ENCODE measurements at regions not wholly inside any gene's neighbourhood (a gene's known extent, or its start where the extent isn't known, plus 50 kb on each side); places are given as distances from the start of the nearest gene placed in this dataset.

GRCh38 chr13:40146611-40147117 is 491.2 kb downstream of the COG6 start:
- no peak for TF ChIP-seq GATA3 (IDR thresholded peaks at IDR 0.05; ENCODE audit: low read depth, low read length)
- TF ChIP-seq GATA2 (IDR thresholded peaks at IDR 0.05; ENCODE audit: low read depth, low read length) = peak; percentile 68

GRCh38 chr13:40148101-40148500 is 492.6 kb downstream of the COG6 start:
- TF ChIP-seq GATA3 (IDR thresholded peaks at IDR 0.05; ENCODE audit: low read depth, low read length) = no peak
- no peak for TF ChIP-seq GATA2 (IDR thresholded peaks at IDR 0.05; ENCODE audit: low read depth, low read length)

DNA sequence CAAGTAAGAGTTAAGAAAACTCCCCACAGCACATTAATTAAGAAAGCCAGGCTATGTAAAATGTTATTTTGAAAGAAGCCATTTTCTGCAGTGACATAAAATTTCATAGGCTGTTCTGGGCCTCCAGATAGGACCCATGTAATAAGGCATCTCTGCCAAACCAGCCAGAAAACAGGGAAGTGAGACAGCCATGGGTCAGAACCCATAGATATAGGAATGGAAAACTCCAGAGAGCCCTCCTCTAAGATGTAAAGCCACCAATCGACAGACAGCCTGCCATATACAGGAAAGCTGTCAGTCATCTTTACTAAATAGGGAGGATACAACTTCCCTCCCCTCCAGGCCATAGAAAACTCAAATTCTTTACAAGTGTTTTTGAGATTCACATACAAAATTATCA is 493.3 kb downstream of the COG6 start:
- TF ChIP-seq GATA2 (IDR thresholded peaks at IDR 0.05; ENCODE audit: low read depth, low read length) (no peak), GATA3 (IDR thresholded peaks at IDR 0.05; ENCODE audit: low read depth, low read length) (no peak)

DNA sequence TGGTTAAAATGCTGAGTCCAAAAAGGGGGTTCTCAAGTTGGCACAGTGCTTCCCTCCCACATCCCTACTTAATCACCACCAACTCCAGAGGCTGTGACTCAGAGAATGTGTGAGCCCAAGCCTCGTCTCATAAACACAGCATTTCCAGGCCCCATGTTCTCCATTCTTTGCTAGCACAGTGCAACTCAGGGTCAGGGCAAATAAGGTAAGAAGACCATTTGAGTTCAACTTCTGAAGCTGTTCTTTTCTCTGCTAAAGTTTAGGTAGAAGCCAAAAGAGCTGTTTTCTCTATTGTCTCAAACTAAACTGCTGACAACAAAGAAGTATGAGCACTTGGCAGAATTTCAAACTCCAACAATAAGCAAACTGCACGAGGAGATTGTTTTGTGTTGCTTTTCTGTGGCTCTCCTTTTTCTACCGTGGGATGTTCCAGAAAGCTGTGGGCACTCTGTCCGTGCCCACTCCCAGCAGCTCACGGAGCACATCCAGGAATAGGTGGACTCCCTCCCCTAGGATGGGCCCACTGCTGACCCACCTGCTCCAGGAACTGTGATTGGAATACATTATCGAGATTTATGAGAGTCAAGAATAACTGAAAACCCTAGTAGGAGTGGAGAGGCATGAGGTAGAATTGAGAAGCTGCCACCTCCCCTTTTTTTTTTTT is 494.3 kb downstream of the COG6 start:
- TF ChIP-seq GATA3 (IDR thresholded peaks at IDR 0.05; ENCODE audit: low read depth, low read length) = no peak
- no peak for TF ChIP-seq GATA2 (IDR thresholded peaks at IDR 0.05; ENCODE audit: low read depth, low read length)

DNA sequence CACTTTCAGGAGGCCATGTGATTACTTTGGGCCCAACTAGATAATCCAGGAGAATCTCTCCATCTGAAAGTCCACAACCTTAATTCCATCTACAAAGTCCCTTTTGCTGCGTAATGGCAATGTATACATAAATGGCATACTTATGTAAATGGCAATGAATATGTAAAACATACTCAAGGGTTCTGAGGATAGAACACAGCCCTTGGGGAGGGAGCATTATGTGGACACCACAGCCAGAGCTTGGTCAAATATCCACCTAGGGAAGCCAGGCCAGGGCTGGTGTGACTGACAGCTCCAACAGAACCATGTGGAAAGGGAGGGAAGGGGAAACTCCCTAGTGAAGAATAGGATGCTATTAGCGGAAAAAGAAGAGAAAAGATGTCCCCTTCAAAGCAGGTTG is 496.2 kb downstream of the COG6 start:
- TF ChIP-seq GATA2 (IDR thresholded peaks at IDR 0.05; ENCODE audit: low read depth, low read length) = no peak
- no peak for TF ChIP-seq GATA3 (IDR thresholded peaks at IDR 0.05; ENCODE audit: low read depth, low read length)

DNA sequence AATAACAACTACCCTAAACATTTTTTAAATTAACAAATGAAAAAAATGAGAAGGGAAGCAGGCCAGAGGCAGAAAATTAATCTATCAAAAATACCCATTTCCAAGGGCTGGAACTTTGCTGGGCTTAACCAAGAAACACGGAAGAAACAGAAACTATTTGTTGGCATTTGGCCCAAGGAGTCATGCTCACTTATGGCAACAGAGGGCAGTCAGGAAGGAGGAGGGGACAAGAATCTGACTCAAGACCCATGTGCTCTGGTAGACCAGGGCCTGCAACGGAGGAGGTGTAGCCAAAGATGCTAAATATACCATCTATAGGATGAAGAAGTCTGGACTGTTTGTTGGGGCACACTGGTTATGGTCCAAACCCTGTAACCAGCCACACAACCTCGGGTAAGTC is 496.7 kb downstream of the COG6 start:
- no peak for TF ChIP-seq GATA3 (IDR thresholded peaks at IDR 0.05; ENCODE audit: low read depth, low read length)
- no peak for TF ChIP-seq GATA2 (IDR thresholded peaks at IDR 0.05; ENCODE audit: low read depth, low read length)

GRCh38 chr13:40152922-40153321 is 497.5 kb downstream of the COG6 start:
- no peak for TF ChIP-seq GATA3 (IDR thresholded peaks at IDR 0.05; ENCODE audit: low read depth, low read length)
- TF ChIP-seq GATA2 (IDR thresholded peaks at IDR 0.05; ENCODE audit: low read depth, low read length) = no peak

- TF ChIP-seq GATA2 (IDR thresholded peaks at IDR 0.05; ENCODE audit: low read depth, low read length) (no peak), GATA3 (IDR thresholded peaks at IDR 0.05; ENCODE audit: low read depth, low read length) (no peak)
Observed at GRCh38 chr13:40153516-40153915, 498.1 kb downstream of the COG6 start.

DNA sequence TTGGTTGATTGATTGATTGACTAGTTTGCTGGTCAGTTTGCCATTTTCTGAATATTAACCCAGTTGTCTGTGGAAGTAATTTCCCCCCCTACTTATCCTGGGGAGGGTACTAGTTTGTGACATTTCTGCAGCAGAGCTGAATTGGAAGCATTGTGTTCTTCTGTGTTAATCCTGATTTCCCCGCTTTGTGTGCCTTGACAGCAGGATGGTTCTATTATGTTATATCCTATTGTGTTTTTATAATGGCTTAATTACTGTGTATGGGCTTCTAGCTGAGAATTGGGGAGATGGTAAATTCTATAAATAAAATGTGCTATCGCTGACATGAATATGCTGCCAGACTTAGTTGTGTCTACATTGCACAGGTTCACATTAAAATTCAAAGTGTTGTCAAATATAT is 499.7 kb downstream of the COG6 start:
- no peak for TF ChIP-seq GATA2 (IDR thresholded peaks at IDR 0.05; ENCODE audit: low read depth, low read length)
- TF ChIP-seq GATA3 (IDR thresholded peaks at IDR 0.05; ENCODE audit: low read depth, low read length) = no peak

DNA sequence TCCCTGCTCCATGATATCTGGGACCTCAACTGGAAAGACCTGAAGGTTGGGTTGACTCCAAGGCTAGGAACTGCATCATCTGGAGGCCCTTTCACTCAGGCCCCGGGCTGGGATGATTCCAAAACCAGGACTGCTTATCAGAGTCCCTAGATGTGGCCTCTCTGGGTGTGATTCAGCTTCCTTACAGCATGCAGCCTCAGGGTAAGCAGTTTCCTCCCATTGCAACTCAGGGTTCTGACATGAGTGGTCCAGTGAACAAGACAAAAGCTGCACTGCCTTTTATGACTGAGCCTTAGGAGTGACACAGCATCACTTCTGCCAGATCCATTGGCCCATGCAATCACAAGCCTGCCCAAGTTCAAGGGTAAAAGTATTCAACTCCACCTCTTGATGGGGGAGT is 502.8 kb downstream of the COG6 start:
- TF ChIP-seq GATA3 (IDR thresholded peaks at IDR 0.05; ENCODE audit: low read depth, low read length) (no peak), GATA2 (IDR thresholded peaks at IDR 0.05; ENCODE audit: low read depth, low read length) (no peak)

DNA sequence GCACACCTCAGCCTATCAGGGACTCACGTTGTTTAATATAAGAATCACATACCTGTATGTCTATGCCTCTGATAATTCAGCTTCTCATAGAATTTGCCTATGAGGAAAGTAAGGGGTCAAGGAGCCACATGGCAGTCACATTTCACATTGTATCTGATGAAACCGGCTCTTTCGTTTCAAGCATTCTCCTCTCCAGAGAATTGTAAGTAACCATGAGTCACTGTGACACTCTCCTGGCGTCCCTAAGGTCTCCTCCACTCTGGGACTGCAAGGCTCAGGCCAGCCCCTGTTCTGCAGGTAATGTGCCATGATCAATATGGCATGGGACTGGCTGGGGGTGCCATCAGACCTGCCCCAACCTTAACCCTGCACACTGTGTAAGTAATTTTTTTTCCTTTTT is 503.3 kb downstream of the COG6 start:
- TF ChIP-seq GATA2 (IDR thresholded peaks at IDR 0.05; ENCODE audit: low read depth, low read length) (no peak), GATA3 (IDR thresholded peaks at IDR 0.05; ENCODE audit: low read depth, low read length) (no peak)

GRCh38 chr13:40159736-40160135 is 504.3 kb downstream of the COG6 start:
- TF ChIP-seq GATA2 (IDR thresholded peaks at IDR 0.05; ENCODE audit: low read depth, low read length) (no peak), GATA3 (IDR thresholded peaks at IDR 0.05; ENCODE audit: low read depth, low read length) (no peak)

DNA sequence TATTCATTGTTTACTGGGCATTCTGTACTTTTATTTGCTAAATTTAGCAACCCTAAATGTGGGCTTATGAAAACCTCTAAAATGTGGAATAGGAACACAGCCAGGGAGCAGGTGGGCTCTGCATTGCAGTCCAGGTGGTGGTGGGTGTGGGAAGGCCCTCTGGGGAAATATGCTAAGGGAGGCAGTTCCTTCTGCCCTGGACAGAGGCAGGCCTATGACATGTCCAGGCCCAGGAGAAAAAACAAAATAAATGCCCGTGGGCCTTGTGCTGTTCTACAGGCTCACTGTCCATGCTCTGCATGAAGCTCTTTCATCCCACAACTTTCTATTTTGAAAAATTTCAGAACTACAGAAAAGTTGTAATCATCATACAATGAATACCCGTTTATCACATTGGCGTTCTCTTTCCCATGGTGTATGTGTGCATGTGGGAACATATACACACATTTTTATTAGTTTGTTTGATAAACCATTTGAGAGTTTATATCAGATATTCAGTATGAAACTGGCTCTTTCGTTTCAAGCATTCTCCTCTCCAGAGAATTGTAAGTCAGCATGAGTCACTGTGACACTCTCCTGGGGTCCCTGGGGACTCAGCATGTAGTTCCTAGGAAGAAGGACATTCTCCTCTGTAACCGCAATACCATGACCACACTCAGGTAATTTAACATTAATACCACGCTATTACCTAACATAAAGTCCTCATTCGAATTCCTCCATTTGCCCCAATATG is 505.3 kb downstream of the COG6 start:
- TF ChIP-seq GATA3 (IDR thresholded peaks at IDR 0.05; ENCODE audit: low read depth, low read length) (no peak), GATA2 (IDR thresholded peaks at IDR 0.05; ENCODE audit: low read depth, low read length) (no peak)

- TF ChIP-seq GATA2 (IDR thresholded peaks at IDR 0.05; ENCODE audit: low read depth, low read length) = no peak
- TF ChIP-seq GATA3 (IDR thresholded peaks at IDR 0.05; ENCODE audit: low read depth, low read length) = no peak
Observed at GRCh38 chr13:40161351-40161810, 505.1 kb downstream of the FOXO1 start.

GRCh38 chr13:40161931-40162330 is 504.5 kb downstream of the FOXO1 start:
- no peak for TF ChIP-seq GATA3 (IDR thresholded peaks at IDR 0.05; ENCODE audit: low read depth, low read length)
- no peak for TF ChIP-seq GATA2 (IDR thresholded peaks at IDR 0.05; ENCODE audit: low read depth, low read length)

All from SH-SY5Y (cell line).